ENCODE measurements at regions not wholly inside any gene's neighbourhood (a gene's known extent, or its start where the extent isn't known, plus 50 kb on each side); places are given as distances from the start of the nearest gene placed in this dataset.

- WGBS, 2 donors = 68 to 76% methylated on average over 9 to 11 of the region's 11 CpGs
- Histone ChIP-seq H3K27ac (no peak overlapping the region), H3K9me3 (no peaks in the 10 kb centered on the region), H3K4me1 (peaks cover 0 to 12% (median 0%) of the 10 kb centered on the region in 4 donors), H3K36me3 (no peaks in the 10 kb centered on the region), H3K4me3 (no peak overlapping the region), H3K27me3 (no peaks in the 10 kb centered on the region)
- no peak for TF ChIP-seq EP300 (IDR thresholded peaks at IDR 0.05)
- TF ChIP-seq, protein P1, sequence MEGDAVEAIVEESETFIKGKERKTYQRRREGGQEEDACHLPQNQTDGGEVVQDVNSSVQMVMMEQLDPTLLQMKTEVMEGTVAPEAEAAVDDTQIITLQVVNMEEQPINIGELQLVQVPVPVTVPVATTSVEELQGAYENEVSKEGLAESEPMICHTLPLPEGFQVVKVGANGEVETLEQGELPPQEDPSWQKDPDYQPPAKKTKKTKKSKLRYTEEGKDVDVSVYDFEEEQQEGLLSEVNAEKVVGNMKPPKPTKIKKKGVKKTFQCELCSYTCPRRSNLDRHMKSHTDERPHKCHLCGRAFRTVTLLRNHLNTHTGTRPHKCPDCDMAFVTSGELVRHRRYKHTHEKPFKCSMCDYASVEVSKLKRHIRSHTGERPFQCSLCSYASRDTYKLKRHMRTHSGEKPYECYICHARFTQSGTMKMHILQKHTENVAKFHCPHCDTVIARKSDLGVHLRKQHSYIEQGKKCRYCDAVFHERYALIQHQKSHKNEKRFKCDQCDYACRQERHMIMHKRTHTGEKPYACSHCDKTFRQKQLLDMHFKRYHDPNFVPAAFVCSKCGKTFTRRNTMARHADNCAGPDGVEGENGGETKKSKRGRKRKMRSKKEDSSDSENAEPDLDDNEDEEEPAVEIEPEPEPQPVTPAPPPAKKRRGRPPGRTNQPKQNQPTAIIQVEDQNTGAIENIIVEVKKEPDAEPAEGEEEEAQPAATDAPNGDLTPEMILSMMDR (IDR thresholded peaks at IDR 0.05) = no peak
- TF ChIP-seq POLR2A (IDR thresholded peaks at IDR 0.05) = no peak
- DNase-seq (ENCODE audit: low spot score in 2 of 2) = no peak
Observed at GRCh38 chr10:124245806-124246440, 152.5 kb upstream of the CHST15 start.

- Histone ChIP-seq H3K4me1 (peaks cover 0 to 4% (median 0%) of the 10 kb centered on the region in 4 donors), H3K4me3 (no peak overlapping the region), H3K9me3 (no peaks in the 10 kb centered on the region), H3K27ac (no peak overlapping the region), H3K36me3 (no peaks in the 10 kb centered on the region), H3K27me3 (no peaks in the 10 kb centered on the region)
- WGBS, 2 donors = 92 to 97% methylated on average over 8 of the region's 8 CpGs
- DNase-seq (ENCODE audit: low spot score in 2 of 2) = no peak
- TF ChIP-seq POLR2A (IDR thresholded peaks at IDR 0.05) = no peak
- TF ChIP-seq, protein P1 (IDR thresholded peaks at IDR 0.05) = no peak
- TF ChIP-seq EP300 (IDR thresholded peaks at IDR 0.05) = no peak
Observed at GRCh38 chr10:124245191-124245590, 151.8 kb upstream of the CHST15 start.

DNA sequence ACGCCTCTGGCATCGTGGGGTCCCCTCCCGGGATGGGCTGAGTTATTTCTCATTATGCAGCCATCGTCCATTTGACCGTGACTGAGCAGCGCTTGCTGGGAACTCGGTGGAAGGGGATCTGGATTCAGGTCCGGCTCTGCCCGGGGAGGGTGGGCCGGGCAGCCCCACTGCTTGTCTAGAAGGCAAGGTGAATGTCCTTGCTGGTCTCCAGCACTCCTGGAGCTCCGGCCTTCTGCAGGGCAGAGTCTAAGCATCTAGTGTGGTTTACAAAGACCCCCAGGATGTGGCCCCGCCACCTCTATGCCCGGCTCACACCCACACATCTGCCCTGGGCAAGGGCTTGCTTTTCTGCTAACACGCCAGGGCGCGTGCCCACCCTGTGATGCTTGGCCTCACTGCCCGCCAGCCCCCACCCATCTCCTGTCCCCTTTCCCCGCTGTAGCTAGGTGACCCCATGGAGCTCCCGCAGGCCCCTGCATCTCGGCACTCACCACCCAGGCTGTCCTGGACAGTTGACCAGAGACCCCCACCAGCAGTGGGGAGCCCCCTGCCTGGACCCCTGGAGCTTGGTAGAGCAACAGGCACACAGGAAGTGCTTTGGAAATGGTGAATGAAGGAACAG lies 151.0 kb upstream of the CHST15 start:
- Histone ChIP-seq H3K27me3 (no peaks in the 10 kb centered on the region), H3K27ac (no peak overlapping the region), H3K4me3 (no peak overlapping the region), H3K36me3 (no peaks in the 10 kb centered on the region), H3K4me1 (peaks cover 0 to 4% (median 0%) of the 10 kb centered on the region in 4 donors), H3K9me3 (no peaks in the 10 kb centered on the region)
- DNase-seq (ENCODE audit: low spot score in 2 of 2) = no peak
- TF ChIP-seq POLR2A (IDR thresholded peaks at IDR 0.05) (no peak), EP300 (IDR thresholded peaks at IDR 0.05) (no peak)
- TF ChIP-seq, protein P1 (IDR thresholded peaks at IDR 0.05) = no peak
- WGBS, 2 donors = 82 to 89% methylated on average over 16 to 20 of the region's 20 CpGs

- Histone ChIP-seq H3K27ac (no peak overlapping the region), H3K4me1 (peaks cover 0 to 4% (median 0%) of the 10 kb centered on the region in 4 donors), H3K4me3 (no peak overlapping the region), H3K9me3 (no peaks in the 10 kb centered on the region), H3K36me3 (no peaks in the 10 kb centered on the region), H3K27me3 (no peaks in the 10 kb centered on the region)
- no peak for DNase-seq (ENCODE audit: low spot score in 2 of 2)
- 76 to 80% methylated on average over 12 of the region's 12 CpGs for WGBS, 2 donors
- TF ChIP-seq EP300 (IDR thresholded peaks at IDR 0.05) (no peak), POLR2A (IDR thresholded peaks at IDR 0.05) (no peak)
- TF ChIP-seq, protein P1 (IDR thresholded peaks at IDR 0.05) = no peak
Observed at GRCh38 chr10:124243702-124244121, 150.3 kb upstream of the CHST15 start.

DNA sequence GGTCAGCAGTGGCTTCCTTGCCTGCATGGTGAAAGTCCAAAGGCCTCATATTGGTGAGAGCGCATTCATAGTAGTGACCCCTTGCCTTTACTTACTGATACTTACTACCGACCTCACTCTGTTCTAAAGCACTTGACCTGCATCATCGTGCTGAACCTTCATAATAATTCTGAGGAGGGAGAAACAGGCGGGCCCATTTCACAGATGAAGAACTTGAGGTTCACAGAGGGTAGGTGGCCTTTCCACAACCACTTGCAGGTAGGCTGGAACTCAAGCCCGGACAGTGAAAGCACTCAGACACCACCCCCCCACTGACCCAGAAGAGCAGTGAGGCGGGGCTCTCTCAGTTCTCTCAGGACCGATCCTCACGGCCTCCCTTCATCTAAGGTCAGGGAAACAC lies 149.4 kb upstream of the CHST15 start:
- Histone ChIP-seq H3K9me3 (no peaks in the 10 kb centered on the region), H3K4me3 (no peak overlapping the region), H3K36me3 (no peaks in the 10 kb centered on the region), H3K4me1 (peaks cover 0 to 4% (median 0%) of the 10 kb centered on the region in 4 donors), H3K27ac (no peak overlapping the region), H3K27me3 (no peaks in the 10 kb centered on the region)
- 82 to 88% methylated on average over 8 of the region's 8 CpGs for WGBS, 2 donors
- no peak for DNase-seq (ENCODE audit: low spot score in 2 of 2)
- TF ChIP-seq, protein P1 (IDR thresholded peaks at IDR 0.05) = no peak
- TF ChIP-seq POLR2A (IDR thresholded peaks at IDR 0.05) (no peak), EP300 (IDR thresholded peaks at IDR 0.05) (no peak)
